Loucy (cell line): ENCODE measurements at regions not wholly inside any gene's neighbourhood (a gene's known extent, or its start where the extent isn't known, plus 50 kb on each side); places are given as distances from the start of the nearest gene placed in this dataset.

ENCODE experiments used
- CTCF ChIP-seq: fragments of 200-600 bp; sonication (generic); conservative IDR thresholded peaks from 2 replicates; pipeline ENCODE4 v1.5.1; 2014; ENCODE audit warnings: mild to moderate bottlenecking, antibody characterized with exemption, low read length
- EZH2phosphoT487 ChIP-seq: fragments of 200-600 bp; IDR thresholded peaks from 2 replicates; pipeline ENCODE4 v1.6.1; 2018; ENCODE audit warnings: antibody characterized with exemption, mild to moderate bottlenecking, moderate library complexity, borderline replicate concordance

GRCh38 chr6:88456221-88456859 is 290.2 kb upstream of the CNR1 start:
- TF ChIP-seq EZH2phosphoT487: no peak
- TF ChIP-seq CTCF: no peak
